DND-41 (cell line): ENCODE measurements at regions not wholly inside any gene's neighbourhood (a gene's known extent, or its start where the extent isn't known, plus 50 kb on each side); places are given as distances from the start of the nearest gene placed in this dataset.

Experiments used
- ATAC-seq: fragments of 200-7000 bp; cut with Tn5 transposase; 3 replicates; pipeline ENCODE4 v1.9.1; 2021; ENCODE audit warnings: low read depth; ENCODE audit not compliant: insufficient read depth
- DNase-seq: peaks from one replicate; pipeline ENCODE4 v3.0.0-alpha.2; 2020
- H2AFZ ChIP-seq: 2 replicates; pipeline ENCODE4 v1.6.0; 2012; ENCODE audit warnings: low read depth, low read length
- H3K27ac ChIP-seq: 2 replicates; pipeline ENCODE4 v1.5.1; 2012; ENCODE audit warnings: low read length, inconsistent platforms
- H3K27me3 ChIP-seq: fragments of 200-600 bp; sonication (generic); 2 replicates; pipeline ENCODE4 v1.6.0; 2012; ENCODE audit warnings: low read length, mild to moderate bottlenecking, inconsistent platforms; ENCODE audit not compliant: insufficient read depth, poor library complexity
- H3K36me3 ChIP-seq: 2 replicates; pipeline ENCODE4 v1.5.1; 2012; ENCODE audit warnings: low read length, inconsistent platforms; ENCODE audit not compliant: insufficient read depth
- H3K4me1 ChIP-seq: 2 replicates; pipeline ENCODE4 v1.5.1; 2012; ENCODE audit warnings: mild to moderate bottlenecking, low read length; ENCODE audit not compliant: insufficient read depth
- H3K4me2 ChIP-seq: 2 replicates; pipeline ENCODE4 v1.6.0; 2012; ENCODE audit warnings: mild to moderate bottlenecking, moderate library complexity, low read length, inconsistent platforms; ENCODE audit not compliant: insufficient read depth
- H3K4me3 ChIP-seq, 2 experiments: fragments of 200-600 bp in 1 of 2; shearing (Covaris generic) in 1 of 2; 2 replicates each; pipeline ENCODE4 v1.5.1; 2012 to 2016; ENCODE audit warnings: inconsistent platforms in 2 of 2, low read length in 2 of 2, mild to moderate bottlenecking in 2 of 2, low read depth in 1 of 2, moderate library complexity in 1 of 2
- H3K79me2 ChIP-seq: 2 replicates; pipeline ENCODE4 v1.6.0; 2012; ENCODE audit warnings: low read length, inconsistent platforms; ENCODE audit not compliant: insufficient read depth
- H3K9ac ChIP-seq: 2 replicates; pipeline ENCODE4 v1.6.0; 2012; ENCODE audit warnings: low read depth, mild to moderate bottlenecking, inconsistent platforms, low read length, moderate library complexity
- H3K9me3 ChIP-seq: 2 replicates; pipeline ENCODE4 v1.5.1; 2012; ENCODE audit warnings: low read length, moderate library complexity, mild to moderate bottlenecking, inconsistent platforms; ENCODE audit not compliant: insufficient read depth, severe bottlenecking
- H4K20me1 ChIP-seq: 2 replicates; pipeline ENCODE4 v1.6.0; 2012; ENCODE audit warnings: low read length; ENCODE audit not compliant: insufficient read depth
- EZH2 ChIP-seq: IDR thresholded peaks from 3 replicates; pipeline ENCODE4 v1.6.1; 2012; ENCODE audit warnings: borderline replicate concordance, low read depth, mild to moderate bottlenecking, moderate library complexity, low read length, inconsistent platforms; ENCODE audit not compliant: severe bottlenecking
- TF ChIP-seq, protein P1 (sequence below): IDR thresholded peaks from 2 replicates; pipeline ENCODE4 v1.5.1; 2012; ENCODE audit warnings: borderline replicate concordance, low read length, moderate library complexity, mild to moderate bottlenecking; ENCODE audit not compliant: poor library complexity, severe bottlenecking; ENCODE audit errors: extremely low read depth

DNA sequence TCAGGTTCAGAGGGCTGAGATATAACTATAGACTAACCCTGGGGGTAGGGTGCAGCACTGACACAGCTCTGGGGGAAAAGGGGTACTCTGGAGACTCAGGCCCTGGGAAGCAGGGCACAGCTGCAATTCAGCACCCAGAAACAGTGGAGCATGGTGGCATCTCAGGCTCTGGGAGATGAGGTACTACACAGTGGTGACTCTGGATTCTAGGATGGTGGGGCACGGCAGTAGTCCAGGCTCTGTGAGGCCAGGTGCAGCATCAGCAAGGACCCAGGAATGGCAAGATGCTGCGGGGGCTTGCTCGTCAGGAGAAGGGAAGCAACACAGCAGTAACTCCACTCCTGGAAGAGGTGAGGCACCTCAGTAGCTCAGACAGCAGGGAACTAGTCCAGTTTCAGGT, 271.5 kb upstream of the MOCS1 start:
- H4K20me1 ChIP-seq = no peaks in the 10 kb centered on the region
- ATAC-seq = no peak
- no peak for TF ChIP-seq EZH2
- TF ChIP-seq, protein P1, sequence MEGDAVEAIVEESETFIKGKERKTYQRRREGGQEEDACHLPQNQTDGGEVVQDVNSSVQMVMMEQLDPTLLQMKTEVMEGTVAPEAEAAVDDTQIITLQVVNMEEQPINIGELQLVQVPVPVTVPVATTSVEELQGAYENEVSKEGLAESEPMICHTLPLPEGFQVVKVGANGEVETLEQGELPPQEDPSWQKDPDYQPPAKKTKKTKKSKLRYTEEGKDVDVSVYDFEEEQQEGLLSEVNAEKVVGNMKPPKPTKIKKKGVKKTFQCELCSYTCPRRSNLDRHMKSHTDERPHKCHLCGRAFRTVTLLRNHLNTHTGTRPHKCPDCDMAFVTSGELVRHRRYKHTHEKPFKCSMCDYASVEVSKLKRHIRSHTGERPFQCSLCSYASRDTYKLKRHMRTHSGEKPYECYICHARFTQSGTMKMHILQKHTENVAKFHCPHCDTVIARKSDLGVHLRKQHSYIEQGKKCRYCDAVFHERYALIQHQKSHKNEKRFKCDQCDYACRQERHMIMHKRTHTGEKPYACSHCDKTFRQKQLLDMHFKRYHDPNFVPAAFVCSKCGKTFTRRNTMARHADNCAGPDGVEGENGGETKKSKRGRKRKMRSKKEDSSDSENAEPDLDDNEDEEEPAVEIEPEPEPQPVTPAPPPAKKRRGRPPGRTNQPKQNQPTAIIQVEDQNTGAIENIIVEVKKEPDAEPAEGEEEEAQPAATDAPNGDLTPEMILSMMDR = no peak
- H3K4me2 ChIP-seq = no peak overlapping the region
- H2AFZ ChIP-seq = no peak overlapping the region
- H3K27me3 ChIP-seq = no peaks in the 10 kb centered on the region
- H3K4me3 ChIP-seq = no peak overlapping the region
- H3K9ac ChIP-seq = no peak overlapping the region
- H3K36me3 ChIP-seq = no peaks in the 10 kb centered on the region
- no peak for DNase-seq
- H3K79me2 ChIP-seq = no peaks in the 10 kb centered on the region
- peaks cover 6% of the 10 kb centered on the region for H3K9me3 ChIP-seq
- H3K4me1 ChIP-seq = no peaks in the 10 kb centered on the region
- no peak overlapping the region for H3K27ac ChIP-seq

GRCh38 chr6:40205004-40205403, 270.7 kb upstream of the MOCS1 start:
- H2AFZ ChIP-seq = no peak overlapping the region
- no peaks in the 10 kb centered on the region for H3K79me2 ChIP-seq
- no peaks in the 10 kb centered on the region for H4K20me1 ChIP-seq
- H3K27ac ChIP-seq = no peak overlapping the region
- H3K4me2 ChIP-seq = no peak overlapping the region
- H3K36me3 ChIP-seq = no peaks in the 10 kb centered on the region
- H3K9me3 ChIP-seq = peaks cover 6% of the 10 kb centered on the region
- ATAC-seq (no peak), DNase-seq (no peak)
- no peaks in the 10 kb centered on the region for H3K27me3 ChIP-seq
- H3K9ac ChIP-seq = no peak overlapping the region
- H3K4me1 ChIP-seq = no peaks in the 10 kb centered on the region
- H3K4me3 ChIP-seq = no peak overlapping the region
- TF ChIP-seq EZH2 = no peak
- TF ChIP-seq, protein P1 = no peak

DNA sequence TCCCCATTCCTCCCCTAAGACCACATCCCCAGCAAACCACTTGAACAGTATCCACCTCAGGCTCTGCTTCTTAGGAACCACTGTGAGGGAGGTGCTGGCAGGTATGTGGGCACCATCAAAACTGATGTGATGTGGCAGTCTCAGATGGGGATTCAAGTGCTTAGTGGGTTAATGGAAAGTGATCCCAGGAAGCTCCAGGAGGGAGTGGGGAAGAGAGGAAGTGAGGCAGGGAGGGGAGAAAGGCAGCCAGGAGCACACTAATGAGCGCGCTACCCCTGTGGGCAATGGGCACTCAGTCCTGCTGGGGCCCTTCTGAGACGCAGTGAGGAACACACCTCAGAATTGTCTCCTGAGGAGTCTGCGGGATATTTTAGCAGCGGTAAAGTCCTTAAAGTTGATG, 263.1 kb upstream of the MOCS1 start:
- H3K9ac ChIP-seq = no peak overlapping the region
- no peaks in the 10 kb centered on the region for H3K36me3 ChIP-seq
- no peak overlapping the region for H2AFZ ChIP-seq
- H3K4me3 ChIP-seq = no peak overlapping the region
- no peaks in the 10 kb centered on the region for H4K20me1 ChIP-seq
- no peaks in the 10 kb centered on the region for H3K79me2 ChIP-seq
- no peak for DNase-seq
- no peaks in the 10 kb centered on the region for H3K4me1 ChIP-seq
- TF ChIP-seq EZH2 = no peak
- TF ChIP-seq, protein P1 = no peak
- H3K9me3 ChIP-seq = no peaks in the 10 kb centered on the region
- H3K27me3 ChIP-seq = no peaks in the 10 kb centered on the region
- no peak overlapping the region for H3K27ac ChIP-seq
- no peak overlapping the region for H3K4me2 ChIP-seq
- no peak for ATAC-seq

DNA sequence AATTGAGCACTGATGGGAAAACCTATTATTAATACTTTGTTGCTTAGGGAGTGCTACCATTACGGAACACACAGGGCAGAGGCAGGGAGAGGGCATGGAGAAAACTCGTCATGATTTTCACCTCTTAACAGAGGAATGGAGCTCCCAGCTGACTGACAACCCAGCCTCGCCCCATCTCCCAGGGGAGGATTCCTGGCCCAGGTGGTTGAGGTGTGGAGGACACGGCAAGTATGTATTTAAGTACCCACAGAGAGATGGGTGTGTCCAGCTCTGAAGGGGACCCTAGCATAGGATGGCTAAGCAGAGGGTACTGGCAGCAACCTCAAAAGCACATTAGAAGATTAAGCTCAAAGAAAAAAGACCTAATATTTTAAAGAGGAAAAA, 261.9 kb upstream of the MOCS1 start:
- H3K27ac ChIP-seq = no peak overlapping the region
- ATAC-seq (no peak), DNase-seq (no peak)
- no peak overlapping the region for H3K4me3 ChIP-seq
- H3K9ac ChIP-seq = no peak overlapping the region
- no peaks in the 10 kb centered on the region for H3K9me3 ChIP-seq
- no peak overlapping the region for H2AFZ ChIP-seq
- no peaks in the 10 kb centered on the region for H3K36me3 ChIP-seq
- TF ChIP-seq, protein P1 = no peak
- TF ChIP-seq EZH2 = no peak
- H3K4me2 ChIP-seq = no peak overlapping the region
- H3K4me1 ChIP-seq = no peaks in the 10 kb centered on the region
- no peaks in the 10 kb centered on the region for H3K79me2 ChIP-seq
- no peaks in the 10 kb centered on the region for H4K20me1 ChIP-seq
- no peaks in the 10 kb centered on the region for H3K27me3 ChIP-seq
